ENCODE measurements at regions not wholly inside any gene's neighbourhood (a gene's known extent, or its start where the extent isn't known, plus 50 kb on each side); places are given as distances from the start of the nearest gene placed in this dataset.

- ATAC-seq, result no peak
- no peak for TF ChIP-seq ESRRG (CRISPR knock-in tag; IDR thresholded peaks at IDR 0.05)
- TF ChIP-seq RARB (CRISPR knock-in tag; IDR thresholded peaks at IDR 0.05), result no peak
- no peak for TF ChIP-seq TCF4 (CRISPR knock-in tag; IDR thresholded peaks at IDR 0.05; ENCODE audit: borderline replicate concordance)
- TF ChIP-seq CREB5 (CRISPR knock-in tag; IDR thresholded peaks at IDR 0.05; ENCODE audit: low read depth), result no peak
- no peak for TF ChIP-seq PPARA (CRISPR knock-in tag; IDR thresholded peaks at IDR 0.05; ENCODE audit: borderline replicate concordance)
- no peak for TF ChIP-seq OSR1 (CRISPR knock-in tag; IDR thresholded peaks at IDR 0.05)
- TF ChIP-seq ZFP30 (CRISPR knock-in tag; IDR thresholded peaks at IDR 0.05), result no peak
- no peak for TF ChIP-seq POU6F1 (CRISPR knock-in tag; IDR thresholded peaks at IDR 0.05; ENCODE audit: borderline replicate concordance, low read depth)
- TF ChIP-seq TSHZ2 (CRISPR knock-in tag; IDR thresholded peaks at IDR 0.05), result no peak
- no peak for TF ChIP-seq CSDC2 (CRISPR knock-in tag; IDR thresholded peaks at IDR 0.05)
- no peak for TF ChIP-seq ZNF8 (CRISPR knock-in tag; IDR thresholded peaks at IDR 0.05)
- no peak for TF ChIP-seq SNAI2 (CRISPR knock-in tag; IDR thresholded peaks at IDR 0.05)
- no peak for TF ChIP-seq ZFP3 (CRISPR knock-in tag; IDR thresholded peaks at IDR 0.05)
- TF ChIP-seq CSRNP3 (CRISPR knock-in tag; IDR thresholded peaks at IDR 0.05), result no peak
- TF ChIP-seq PATZ1 (CRISPR knock-in tag; IDR thresholded peaks at IDR 0.05; ENCODE audit: borderline replicate concordance), result no peak
- no peak for TF ChIP-seq ARNTL (CRISPR knock-in tag; IDR thresholded peaks at IDR 0.05; ENCODE audit: borderline replicate concordance, low read depth)
- no peak for TF ChIP-seq ZC3H10 (CRISPR knock-in tag; IDR thresholded peaks at IDR 0.05)
- TF ChIP-seq BACH2 (CRISPR knock-in tag; IDR thresholded peaks at IDR 0.05; ENCODE audit: borderline replicate concordance), result no peak
These were observed 587.7 kb downstream of the MATN1 start for GRCh38 chr1:30135698-30136097.

GRCh38 chr1:30134466-30135217, 588.7 kb downstream of the MATN1 start:
- TF ChIP-seq GLIS3 (CRISPR knock-in tag; IDR thresholded peaks at IDR 0.05), result no peak
- TF ChIP-seq SNAI2 (CRISPR knock-in tag; IDR thresholded peaks at IDR 0.05), result no peak
- TF ChIP-seq TSHZ2 (CRISPR knock-in tag; IDR thresholded peaks at IDR 0.05), result no peak
- TF ChIP-seq ARNTL (CRISPR knock-in tag; IDR thresholded peaks at IDR 0.05; ENCODE audit: borderline replicate concordance, low read depth), result no peak
- no peak for TF ChIP-seq ZNF565 (CRISPR knock-in tag; conservative IDR thresholded peaks at IDR 0.05; ENCODE audit: low read depth)
- TF ChIP-seq ESRRG (CRISPR knock-in tag; IDR thresholded peaks at IDR 0.05), result no peak
- TF ChIP-seq TCF4 (CRISPR knock-in tag; IDR thresholded peaks at IDR 0.05; ENCODE audit: borderline replicate concordance), result no peak
- no peak for TF ChIP-seq OSR1 (CRISPR knock-in tag; IDR thresholded peaks at IDR 0.05)
- TF ChIP-seq ZFP30 (CRISPR knock-in tag; IDR thresholded peaks at IDR 0.05), result no peak
- no peak for TF ChIP-seq TOX (CRISPR knock-in tag; IDR thresholded peaks at IDR 0.05; ENCODE audit: borderline replicate concordance)
- TF ChIP-seq ZNF70 (CRISPR knock-in tag; IDR thresholded peaks at IDR 0.05), result no peak
- no peak for ATAC-seq
